GM20431 (cell line): ENCODE measurements at regions not wholly inside any gene's neighbourhood (a gene's known extent, or its start where the extent isn't known, plus 50 kb on each side); places are given as distances from the start of the nearest gene placed in this dataset.
"Not testable (repeated sequence)": the region's sequence is repeated elsewhere in the genome, so short reads cannot be mapped to it uniquely, and the experiment has no call there.

ENCODE experiments used
- in situ Hi-C: fragments of 300-500 bp; cut with MseI, MboI; formaldehyde crosslinking; loops from one replicate; pipeline ENCODE4 v1.15.0; 2020; ENCODE audit warnings: low sequenced_read_pairs; ENCODE audit not compliant: unreplicated experiment

- in situ Hi-C loops = no loop called here
Measured at GRCh38 chr18:1513519-1513918, 608.8 kb downstream of the ADCYAP1 start.

- in situ Hi-C loops = not testable (repeated sequence)
Measured at GRCh38 chr18:1521588-1522248, 617.0 kb downstream of the ADCYAP1 start.

- in situ Hi-C loops = no loop called here
Measured at GRCh38 chr18:1522249-1522615, 617.6 kb downstream of the ADCYAP1 start.

DNA sequence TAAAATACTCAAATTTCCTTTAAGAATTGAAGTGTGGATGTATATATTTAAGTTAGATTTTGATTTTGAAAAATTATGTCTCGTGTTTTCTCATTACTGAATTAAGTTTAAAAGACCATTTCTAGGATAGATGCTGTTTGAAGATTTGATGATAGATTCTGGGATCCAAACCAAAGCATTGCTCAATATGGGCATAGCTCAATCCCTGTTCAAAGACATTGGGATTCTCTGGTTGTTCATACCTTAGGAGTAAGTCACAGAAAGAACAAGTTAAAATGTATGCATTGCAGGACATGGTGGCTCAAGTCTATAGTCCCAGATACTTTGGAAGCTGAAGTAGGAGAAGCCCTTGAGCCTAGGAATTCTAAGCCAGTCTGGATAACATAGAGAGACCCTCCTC, 622.3 kb downstream of the ADCYAP1 start:
- in situ Hi-C loops = no loop called here

GRCh38 chr18:1527805-1528204, 623.1 kb downstream of the ADCYAP1 start:
- in situ Hi-C loops = no loop called here

GRCh38 chr18:1528447-1528846, 623.8 kb downstream of the ADCYAP1 start:
- in situ Hi-C loops = no loop called here

DNA sequence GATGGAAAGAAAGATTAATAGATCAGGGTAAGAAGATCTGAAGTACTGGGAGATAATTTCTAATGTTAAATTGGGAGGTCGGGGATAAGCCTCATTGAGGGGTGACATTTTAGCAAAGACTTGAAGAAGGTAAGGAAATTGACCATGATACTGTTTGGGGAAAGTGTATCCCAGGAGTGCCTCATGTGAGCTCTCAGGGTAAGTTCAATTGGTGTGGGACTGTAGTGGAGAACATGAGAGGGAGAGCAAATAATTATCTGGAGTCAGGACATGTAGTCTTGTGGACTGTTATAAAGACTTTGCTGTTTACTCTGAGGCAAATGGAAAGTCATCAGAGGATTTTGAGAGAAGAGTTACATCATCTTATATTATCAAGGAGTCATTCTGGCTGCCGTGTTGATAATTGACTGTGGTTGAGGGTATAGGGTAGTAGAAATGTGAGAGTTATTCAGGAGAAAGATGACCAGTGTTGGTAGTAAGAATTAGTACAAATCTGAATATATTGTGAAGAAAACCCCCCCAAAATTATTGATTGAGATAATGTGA, 624.4 kb downstream of the ADCYAP1 start:
- in situ Hi-C loops = no loop called here

- in situ Hi-C loops = no loop called here
Measured at GRCh38 chr18:1530650-1531049, 626.0 kb downstream of the ADCYAP1 start.

DNA sequence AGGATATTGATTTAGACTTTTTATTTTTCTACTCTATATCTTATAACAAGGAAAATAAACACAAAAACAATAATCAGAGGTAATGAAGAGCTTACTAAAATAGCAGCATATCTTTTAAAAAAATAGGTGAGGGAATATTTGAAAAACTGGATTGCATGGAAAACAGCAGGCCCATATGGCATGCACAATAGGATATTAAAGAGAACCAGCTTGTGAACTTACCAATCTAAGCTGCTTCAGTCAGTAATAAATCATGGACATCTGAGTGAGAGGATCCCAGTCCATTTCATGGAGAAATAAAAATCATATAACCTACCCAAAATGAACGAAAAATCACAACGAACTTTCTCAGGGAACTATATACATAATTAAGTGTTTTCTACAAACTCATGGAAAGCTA, 634.6 kb downstream of the ADCYAP1 start:
- in situ Hi-C loops = no loop called here

DNA sequence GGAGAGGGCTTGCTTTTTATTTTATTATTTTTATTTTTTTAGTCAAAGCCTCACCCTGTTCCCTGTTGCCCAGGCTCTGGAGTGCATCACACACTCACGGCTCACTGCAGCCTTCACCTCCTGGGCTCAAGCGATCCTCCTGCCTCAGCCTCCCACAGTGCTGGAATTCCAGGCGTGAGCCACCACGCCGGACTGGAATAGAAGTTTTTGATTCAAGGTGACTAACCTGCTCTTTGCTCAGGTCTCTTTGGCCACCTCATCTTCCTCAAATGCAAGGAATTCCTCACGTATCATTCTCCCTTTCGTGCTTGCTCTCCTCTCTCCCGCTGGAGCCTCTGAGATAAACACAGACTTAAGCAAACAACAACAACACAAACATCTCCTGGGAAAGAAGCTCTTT, 636.8 kb downstream of the ADCYAP1 start:
- in situ Hi-C loops = no loop called here

DNA sequence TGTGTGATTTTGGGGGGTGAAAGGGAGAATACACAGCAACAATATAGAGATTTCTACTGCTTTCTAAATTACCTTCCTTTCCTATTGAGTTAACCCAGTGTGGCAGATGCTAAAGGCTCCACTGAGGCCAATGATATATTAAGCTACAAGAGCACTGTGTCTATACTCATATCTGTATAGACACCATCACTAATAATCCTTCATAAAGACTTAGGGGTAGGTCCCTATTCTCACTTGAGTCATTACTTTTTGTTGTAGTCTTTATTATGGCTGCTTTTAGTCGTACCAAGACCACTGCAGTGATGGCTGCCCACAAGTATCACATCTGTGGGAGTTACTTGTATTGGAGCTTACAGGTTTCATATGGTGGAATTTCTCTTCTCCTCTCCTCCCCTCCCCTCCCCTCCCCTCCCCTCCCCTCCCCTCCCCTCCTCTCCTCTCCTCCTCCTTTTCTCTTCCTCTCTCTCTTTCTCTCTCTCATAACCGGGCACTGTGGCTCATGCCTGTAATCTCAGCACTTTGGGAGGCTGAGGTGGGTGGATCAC, 637.6 kb downstream of the ADCYAP1 start:
- in situ Hi-C loops = no loop called here

DNA sequence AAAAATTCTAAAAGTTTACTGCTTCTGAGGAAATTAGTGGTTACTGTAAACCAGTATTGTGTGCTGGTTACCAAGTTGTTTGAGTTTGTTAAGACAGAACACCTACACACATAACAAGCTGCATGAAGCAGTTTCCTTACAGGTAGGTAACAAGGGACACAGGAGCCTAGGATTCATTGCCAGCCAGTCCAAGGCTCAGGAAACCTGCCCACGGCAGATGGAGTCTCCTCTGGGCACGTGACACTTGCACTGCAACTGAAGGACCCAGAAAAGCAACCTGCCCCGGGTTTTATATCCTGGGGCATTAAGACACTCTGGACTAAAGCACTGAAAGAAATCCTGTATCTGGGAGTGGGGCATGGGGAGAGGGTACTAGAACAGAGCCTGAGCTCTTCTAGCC, 639.3 kb downstream of the ADCYAP1 start:
- in situ Hi-C loops = no loop called here

GRCh38 chr18:1557711-1558110, 653.0 kb downstream of the ADCYAP1 start:
- in situ Hi-C loops = not testable (repeated sequence)

DNA sequence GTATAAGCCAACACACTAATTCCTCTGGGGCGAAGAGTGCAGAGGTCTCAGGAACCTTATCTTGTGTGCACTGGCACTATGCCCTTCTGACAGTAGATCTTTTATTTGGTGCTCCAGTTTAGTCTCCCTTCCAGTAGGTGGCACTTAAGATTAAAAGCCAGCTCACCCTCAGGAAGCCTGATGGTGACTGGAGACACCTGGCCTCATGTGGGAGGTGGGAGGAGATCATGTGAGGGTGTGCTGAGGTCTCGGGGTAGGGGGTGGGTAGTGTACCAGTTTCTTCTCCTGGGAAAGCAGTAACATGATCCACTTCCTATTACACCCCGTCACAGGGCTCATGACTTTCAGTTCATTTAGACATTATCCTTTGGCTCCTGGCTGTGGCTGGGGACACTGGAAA, 654.9 kb downstream of the ADCYAP1 start:
- in situ Hi-C loops = no loop called here

- in situ Hi-C loops = no loop called here
Measured at GRCh38 chr18:1564793-1565192, 660.1 kb downstream of the ADCYAP1 start.

- in situ Hi-C loops = no loop called here
Measured at GRCh38 chr18:1571206-1571605, 666.5 kb downstream of the ADCYAP1 start.

- in situ Hi-C loops = no loop called here
Measured at GRCh38 chr18:1573732-1574131, 669.1 kb downstream of the ADCYAP1 start.

DNA sequence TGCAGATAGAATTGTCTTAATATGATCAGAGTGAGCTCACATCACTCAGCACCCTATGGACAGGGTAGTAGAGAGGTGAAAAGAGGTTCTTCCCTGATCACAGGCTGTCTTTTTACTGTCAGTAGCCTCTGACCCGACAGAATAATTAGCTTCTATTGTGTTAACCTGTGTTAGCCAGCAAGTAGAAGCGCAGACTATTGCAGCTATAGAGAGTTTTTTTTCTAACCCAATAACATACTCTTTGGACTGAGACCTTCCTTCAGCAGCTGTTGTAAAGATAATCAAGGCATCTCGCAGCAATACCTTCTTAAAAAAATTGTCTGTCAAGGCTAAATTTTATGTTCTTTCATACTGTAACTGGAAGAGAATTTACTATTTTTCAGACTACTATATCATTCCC, 670.4 kb downstream of the ADCYAP1 start:
- in situ Hi-C loops = no loop called here

DNA sequence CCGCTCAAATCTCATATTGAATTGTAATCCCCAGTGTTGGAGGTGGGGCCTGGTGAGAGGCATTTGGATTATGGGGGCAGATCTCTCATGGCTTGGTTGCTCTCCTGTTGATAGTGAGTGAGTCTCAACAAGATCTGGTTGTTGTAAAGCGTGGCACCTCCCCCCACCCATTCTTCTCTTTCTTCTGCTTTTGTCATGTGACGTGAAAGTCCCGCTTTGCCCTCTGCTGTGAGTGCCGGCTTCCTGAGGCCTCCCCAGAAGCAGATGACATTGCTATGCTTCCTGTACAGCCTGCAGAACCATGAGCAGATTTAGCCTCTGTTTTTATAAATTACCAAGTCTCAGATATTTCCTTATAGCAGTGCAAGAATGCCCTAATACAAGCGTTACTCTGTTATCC, 673.8 kb downstream of the ADCYAP1 start:
- in situ Hi-C loops = no loop called here

DNA sequence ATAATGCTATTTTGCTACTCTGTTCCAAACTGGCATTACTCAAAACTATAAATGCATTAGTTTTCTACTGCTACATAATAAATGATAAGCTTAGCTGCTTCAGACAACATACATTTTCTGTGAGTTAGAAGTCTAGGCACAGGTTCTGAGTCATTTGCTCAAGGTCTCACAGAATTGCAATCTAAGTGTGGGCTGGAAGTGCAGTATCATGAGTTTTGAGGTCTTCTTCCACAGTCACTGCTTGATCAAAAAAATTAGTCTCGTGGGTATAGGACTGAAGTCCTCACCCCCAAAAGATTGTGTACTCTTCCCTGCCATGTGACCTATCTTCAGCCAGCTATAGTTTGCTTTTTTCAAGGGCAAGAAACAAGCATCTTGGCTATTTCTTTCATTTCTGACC, 676.9 kb downstream of the ADCYAP1 start:
- in situ Hi-C loops = no loop called here

GRCh38 chr18:1585881-1586488, 681.3 kb downstream of the ADCYAP1 start:
- in situ Hi-C loops = no loop called here

DNA sequence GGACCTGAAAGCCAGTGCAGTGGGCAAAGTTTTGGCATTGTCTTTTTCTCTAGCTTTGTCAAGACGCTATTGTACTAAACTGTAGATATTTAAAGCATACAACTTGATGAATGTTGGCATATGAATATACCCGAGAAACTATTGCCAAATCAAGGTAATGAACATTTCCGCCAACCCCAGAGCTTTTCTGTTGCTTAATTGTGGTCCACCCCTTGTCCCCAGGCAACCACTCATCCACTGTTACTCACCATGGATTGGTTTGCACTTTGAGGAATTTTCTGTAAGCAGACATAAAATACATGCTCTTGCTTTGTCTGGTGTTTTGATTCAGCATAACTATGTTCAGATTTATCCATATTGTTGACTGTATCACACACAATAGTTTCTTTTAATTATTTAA, 688.4 kb downstream of the ADCYAP1 start:
- in situ Hi-C loops = no loop called here
